ENCODE measurements at regions not wholly inside any gene's neighbourhood (a gene's known extent, or its start where the extent isn't known, plus 50 kb on each side); places are given as distances from the start of the nearest gene placed in this dataset.

- TF ChIP-seq ZNF639 (tag by site-specific recombination; IDR thresholded peaks at IDR 0.05): no peak
- TF ChIP-seq, protein P1, sequence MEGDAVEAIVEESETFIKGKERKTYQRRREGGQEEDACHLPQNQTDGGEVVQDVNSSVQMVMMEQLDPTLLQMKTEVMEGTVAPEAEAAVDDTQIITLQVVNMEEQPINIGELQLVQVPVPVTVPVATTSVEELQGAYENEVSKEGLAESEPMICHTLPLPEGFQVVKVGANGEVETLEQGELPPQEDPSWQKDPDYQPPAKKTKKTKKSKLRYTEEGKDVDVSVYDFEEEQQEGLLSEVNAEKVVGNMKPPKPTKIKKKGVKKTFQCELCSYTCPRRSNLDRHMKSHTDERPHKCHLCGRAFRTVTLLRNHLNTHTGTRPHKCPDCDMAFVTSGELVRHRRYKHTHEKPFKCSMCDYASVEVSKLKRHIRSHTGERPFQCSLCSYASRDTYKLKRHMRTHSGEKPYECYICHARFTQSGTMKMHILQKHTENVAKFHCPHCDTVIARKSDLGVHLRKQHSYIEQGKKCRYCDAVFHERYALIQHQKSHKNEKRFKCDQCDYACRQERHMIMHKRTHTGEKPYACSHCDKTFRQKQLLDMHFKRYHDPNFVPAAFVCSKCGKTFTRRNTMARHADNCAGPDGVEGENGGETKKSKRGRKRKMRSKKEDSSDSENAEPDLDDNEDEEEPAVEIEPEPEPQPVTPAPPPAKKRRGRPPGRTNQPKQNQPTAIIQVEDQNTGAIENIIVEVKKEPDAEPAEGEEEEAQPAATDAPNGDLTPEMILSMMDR (tag by site-specific recombination; IDR thresholded peaks at IDR 0.05): no peak
These were observed 186.5 kb downstream of the PHETA1 start for GRCh38 chr12:111182382-111182781.

Measured in HEK293 (cell line).